Muscle of leg (tissue), 3 donors: ENCODE measurements at regions not wholly inside any gene's neighbourhood (a gene's known extent, or its start where the extent isn't known, plus 50 kb on each side); places are given as distances from the start of the nearest gene placed in this dataset.

Source experiments
- DNase-seq: peaks from one replicate; pipeline ENCODE4 v3.0.0; 2013
- H3K27ac ChIP-seq: one replicate; pipeline ENCODE4 v1.5.1; 2013; ENCODE audit warnings: mild to moderate bottlenecking, low read length, control low read depth
- H3K27me3 ChIP-seq: one replicate; pipeline ENCODE4 v1.6.1; 2013; ENCODE audit warnings: low read length; ENCODE audit not compliant: control insufficient read depth, insufficient read depth
- H3K36me3 ChIP-seq: one replicate; pipeline ENCODE4 v1.6.1; 2013; ENCODE audit warnings: low read length; ENCODE audit not compliant: control insufficient read depth, insufficient read depth
- H3K4me1 ChIP-seq: one replicate; pipeline ENCODE4 v1.6.1; 2013; ENCODE audit warnings: low read length; ENCODE audit not compliant: control insufficient read depth, insufficient read depth
- H3K4me3 ChIP-seq: one replicate; pipeline ENCODE4 v1.5.1; 2013; ENCODE audit warnings: low read length, control low read depth
- H3K9me3 ChIP-seq: replicated peaks from 2 replicates; pipeline ENCODE4 v1.6.1; 2013; ENCODE audit warnings: low read depth, low read length; ENCODE audit not compliant: control insufficient read depth
- WGBS: methylation state at CpG from one replicate; pipeline ENCODE4 v1.1.5; 2013; ENCODE audit warnings: missing lambda C conversion rate; ENCODE audit not compliant: insufficient coverage; 5-methylcytosine and 5-hydroxymethylcytosine counted together

GRCh38 chr12:89289720-89290119 is 62.6 kb downstream of the DUSP6 start:
- Histone ChIP-seq H3K9me3 (no peaks in the 10 kb centered on the region), H3K36me3 (no peaks in the 10 kb centered on the region), H3K27me3 (no peaks in the 10 kb centered on the region), H3K27ac (no peak overlapping the region), H3K4me1 (no peaks in the 10 kb centered on the region), H3K4me3 (no peak overlapping the region)
- peak; percentile 38 for DNase-seq
- no CpG with 5 or more reads among the region's 1 CpG for WGBS

GRCh38 chr12:89288959-89289358 is 63.3 kb downstream of the DUSP6 start:
- Histone ChIP-seq H3K9me3 (no peaks in the 10 kb centered on the region), H3K27me3 (no peaks in the 10 kb centered on the region), H3K4me3 (no peak overlapping the region), H3K4me1 (no peaks in the 10 kb centered on the region), H3K27ac (no peak overlapping the region), H3K36me3 (no peaks in the 10 kb centered on the region)
- DNase-seq: no peak

- H3K27ac ChIP-seq: no peak overlapping the region
- peaks cover 4% of the 10 kb centered on the region for H3K4me1 ChIP-seq
- H3K4me3 ChIP-seq: no peak overlapping the region
- no peaks in the 10 kb centered on the region for H3K9me3 ChIP-seq
- no peaks in the 10 kb centered on the region for H3K36me3 ChIP-seq
- no peak for DNase-seq
- no peaks in the 10 kb centered on the region for H3K27me3 ChIP-seq
- no CpG with 5 or more reads among the region's 3 CpGs for WGBS
These were observed 65.8 kb downstream of the DUSP6 start for GRCh38 chr12:89286501-89286900.

- Histone ChIP-seq H3K4me1 (peaks cover 7% of the 10 kb centered on the region), H3K9me3 (no peaks in the 10 kb centered on the region), H3K27ac (no peak overlapping the region), H3K4me3 (no peak overlapping the region), H3K36me3 (no peaks in the 10 kb centered on the region), H3K27me3 (no peaks in the 10 kb centered on the region)
- no CpG with 5 or more reads among the region's 4 CpGs for WGBS
- no peak for DNase-seq
These were observed 70.8 kb downstream of the DUSP6 start for GRCh38 chr12:89281539-89281867.

- DNase-seq: peak; percentile 67
- Histone ChIP-seq H3K27ac (peak overlapping the region; percentile 4), H3K27me3 (no peaks in the 10 kb centered on the region), H3K9me3 (no peaks in the 10 kb centered on the region), H3K36me3 (no peaks in the 10 kb centered on the region), H3K4me3 (no peak overlapping the region), H3K4me1 (peaks cover 7% of the 10 kb centered on the region)
- WGBS: no CpG with 5 or more reads among the region's 5 CpGs
These were observed 71.3 kb downstream of the DUSP6 start for GRCh38 chr12:89280833-89281538.

DNA sequence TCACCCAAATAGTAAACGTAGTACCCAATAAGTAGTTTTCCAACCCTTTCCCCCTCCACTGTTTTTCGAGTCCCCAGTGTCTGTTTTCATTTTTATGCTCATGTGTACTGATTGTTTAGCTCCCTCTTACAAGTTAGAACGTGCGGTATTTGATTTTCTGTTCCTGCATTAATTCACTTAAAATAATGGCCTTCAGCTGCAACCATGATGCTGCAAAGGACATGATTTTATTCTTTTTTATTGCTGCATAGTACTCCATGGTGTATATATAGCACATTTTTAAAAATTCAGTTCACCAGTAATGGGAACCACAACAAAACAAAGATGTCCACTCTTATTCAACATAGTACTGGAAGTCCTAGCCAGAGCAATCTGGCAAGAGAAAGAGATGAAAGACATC is 72.8 kb downstream of the DUSP6 start:
- Histone ChIP-seq H3K36me3 (no peaks in the 10 kb centered on the region), H3K27me3 (no peaks in the 10 kb centered on the region), H3K9me3 (no peaks in the 10 kb centered on the region), H3K27ac (no peak overlapping the region), H3K4me1 (peaks cover 7% of the 10 kb centered on the region), H3K4me3 (no peak overlapping the region)
- WGBS: no CpG with 5 or more reads among the region's 4 CpGs
- DNase-seq: no peak

GRCh38 chr12:89278862-89279261 is 73.4 kb downstream of the DUSP6 start:
- Histone ChIP-seq H3K4me1 (peaks cover 7% of the 10 kb centered on the region), H3K36me3 (no peaks in the 10 kb centered on the region), H3K9me3 (no peaks in the 10 kb centered on the region), H3K27ac (no peak overlapping the region), H3K4me3 (no peak overlapping the region), H3K27me3 (no peaks in the 10 kb centered on the region)
- WGBS: 67% methylated on average over 1 of the region's 6 CpGs
- DNase-seq: no peak

DNA sequence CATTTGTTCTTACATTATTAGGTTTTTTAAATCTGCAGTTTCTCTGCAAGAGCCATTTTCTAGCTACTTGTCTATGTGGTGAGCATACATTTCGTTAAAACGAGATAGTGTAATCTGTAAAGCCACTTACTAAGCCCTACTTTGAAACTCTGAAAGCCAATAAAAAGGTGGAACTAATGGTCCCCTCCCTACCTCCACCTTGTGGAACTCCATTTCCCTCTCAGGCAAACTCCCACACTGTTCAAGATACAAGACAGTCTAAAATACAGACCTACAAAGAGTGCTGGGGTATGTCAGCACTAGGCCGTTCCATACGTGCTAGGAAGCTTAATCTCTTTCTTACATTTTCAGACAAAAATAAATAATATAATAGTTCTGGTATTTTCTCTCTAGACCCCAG is 74.1 kb downstream of the DUSP6 start:
- H3K27me3 ChIP-seq: no peaks in the 10 kb centered on the region
- no CpG with 5 or more reads among the region's 4 CpGs for WGBS

DNA sequence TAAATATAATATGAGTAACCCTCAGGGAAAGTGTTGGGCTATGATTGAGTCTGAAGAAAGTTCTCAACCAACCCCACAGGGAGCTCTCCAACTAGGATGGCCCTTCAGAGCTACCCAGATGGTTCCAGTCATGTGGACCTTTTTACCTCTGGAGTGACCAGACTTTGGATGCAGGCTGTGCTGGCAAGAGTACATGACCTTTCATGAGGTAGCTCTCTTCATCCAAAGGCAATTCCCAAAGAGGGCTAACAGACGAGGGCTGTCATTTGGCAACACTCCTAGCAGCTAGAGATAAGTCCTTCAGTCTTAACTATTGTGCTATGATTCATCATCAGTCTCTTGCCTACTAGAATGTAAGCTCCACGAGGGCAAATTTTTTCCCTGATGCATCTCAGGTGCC is 75.4 kb downstream of the DUSP6 start:
- Histone ChIP-seq H3K4me3 (no peak overlapping the region), H3K9me3 (no peaks in the 10 kb centered on the region), H3K4me1 (peaks cover 6% of the 10 kb centered on the region), H3K27me3 (no peaks in the 10 kb centered on the region), H3K36me3 (no peaks in the 10 kb centered on the region), H3K27ac (no peak overlapping the region)
- DNase-seq: no peak
- WGBS: 60% methylated on average over 1 of the region's 2 CpGs

More for the DNA sequence above, 74.1 kb downstream of the DUSP6 start:
- Histone ChIP-seq H3K27ac (no peak overlapping the region), H3K4me1 (peaks cover 7% of the 10 kb centered on the region), H3K36me3 (no peaks in the 10 kb centered on the region), H3K4me3 (no peak overlapping the region), H3K9me3 (no peaks in the 10 kb centered on the region)
- no peak for DNase-seq

- DNase-seq: no peak
- Histone ChIP-seq H3K4me1 (no peaks in the 10 kb centered on the region), H3K27me3 (no peaks in the 10 kb centered on the region), H3K36me3 (no peaks in the 10 kb centered on the region), H3K27ac (no peak overlapping the region), H3K4me3 (no peak overlapping the region), H3K9me3 (no peaks in the 10 kb centered on the region)
- WGBS: no CpG with 5 or more reads among the region's 2 CpGs
These were observed 78.8 kb downstream of the DUSP6 start for GRCh38 chr12:89273525-89273924.

DNA sequence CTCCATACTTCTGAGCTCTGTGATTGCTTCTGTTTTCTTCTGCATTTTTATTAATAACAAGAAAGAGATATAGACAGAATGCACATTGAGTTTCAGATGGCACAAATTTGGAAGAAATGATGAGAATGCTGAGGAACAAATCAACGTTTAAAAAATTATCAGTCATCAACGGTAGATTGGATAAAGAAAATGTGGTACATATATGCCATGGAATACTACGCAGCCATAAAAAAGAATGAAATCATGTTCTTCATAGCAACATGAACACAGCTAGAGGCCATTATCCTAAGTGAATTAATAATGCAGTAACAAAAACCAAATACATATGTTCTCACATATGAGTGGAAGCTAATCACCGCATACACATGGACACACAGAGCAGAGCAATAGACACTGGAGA is 81.8 kb downstream of the DUSP6 start:
- DNase-seq: no peak
- no CpG with 5 or more reads among the region's 4 CpGs for WGBS
- H3K27ac ChIP-seq: no peak overlapping the region
- H3K4me3 ChIP-seq: no peak overlapping the region
- H3K36me3 ChIP-seq: no peaks in the 10 kb centered on the region
- no peaks in the 10 kb centered on the region for H3K4me1 ChIP-seq
- H3K27me3 ChIP-seq: no peaks in the 10 kb centered on the region
- H3K9me3 ChIP-seq: no peaks in the 10 kb centered on the region
